ENCODE measurements at regions not wholly inside any gene's neighbourhood (a gene's known extent, or its start where the extent isn't known, plus 50 kb on each side); places are given as distances from the start of the nearest gene placed in this dataset.
A peak's percentile ranks its signal among the peaks of the same experiment; 100 is the strongest.
"Not testable (repeated sequence)": the region's sequence is repeated elsewhere in the genome, so short reads cannot be mapped to it uniquely, and the experiment has no call there.

- DNase-seq = no peak
Observed at GRCh38 chr3:11739706-11740105, 96.0 kb upstream of the VGLL4 start.

GRCh38 chr3:11739123-11739522 lies 95.4 kb upstream of the VGLL4 start:
- DNase-seq = no peak

GRCh38 chr3:11737742-11738141 lies 94.0 kb upstream of the VGLL4 start:
- DNase-seq = no peak

GRCh38 chr3:11736136-11736833 lies 92.6 kb upstream of the VGLL4 start:
- no peak for DNase-seq

GRCh38 chr3:11735638-11736037 lies 91.9 kb upstream of the VGLL4 start:
- DNase-seq = no peak

- DNase-seq = not testable (repeated sequence)
Observed at GRCh38 chr3:11735111-11735510, 91.4 kb upstream of the VGLL4 start.

- DNase-seq = no peak
Observed at GRCh38 chr3:11733914-11734313, 90.2 kb upstream of the VGLL4 start.

- DNase-seq = no peak
Observed at GRCh38 chr3:11727207-11727606, 83.5 kb upstream of the VGLL4 start.

GRCh38 chr3:11726146-11726545 lies 82.4 kb upstream of the VGLL4 start:
- no peak for DNase-seq

GRCh38 chr3:11725340-11725641 lies 81.6 kb upstream of the VGLL4 start:
- DNase-seq = not testable (repeated sequence)

GRCh38 chr3:11724615-11725339 lies 81.1 kb upstream of the VGLL4 start:
- no peak for DNase-seq

- no peak for DNase-seq
Observed at GRCh38 chr3:11721479-11721878, 77.8 kb upstream of the VGLL4 start.

GRCh38 chr3:11720917-11721411 lies 77.2 kb upstream of the VGLL4 start:
- no peak for DNase-seq

- DNase-seq = peak; percentile 74
Observed at GRCh38 chr3:11720304-11720898, 76.7 kb upstream of the VGLL4 start.

GRCh38 chr3:11719406-11720303 lies 75.9 kb upstream of the VGLL4 start:
- peak; percentile 74 for DNase-seq

GRCh38 chr3:11718637-11719405 lies 75.1 kb upstream of the VGLL4 start:
- peak; percentile 64 for DNase-seq

GRCh38 chr3:11717768-11718636 lies 74.3 kb upstream of the VGLL4 start:
- DNase-seq = peak; percentile 60

GRCh38 chr3:11717301-11717700 lies 73.6 kb upstream of the VGLL4 start:
- peak; percentile 34 for DNase-seq

GRCh38 chr3:11716573-11717290 lies 73.0 kb upstream of the VGLL4 start:
- no peak for DNase-seq

- DNase-seq = no peak
Observed at GRCh38 chr3:11713171-11713570, 69.5 kb upstream of the VGLL4 start.

- DNase-seq = no peak
Observed at GRCh38 chr3:11712646-11713045, 68.9 kb upstream of the VGLL4 start.

Measured in EL (cell line).